BLaER1 (cell line): ENCODE measurements at regions not wholly inside any gene's neighbourhood (a gene's known extent, or its start where the extent isn't known, plus 50 kb on each side); places are given as distances from the start of the nearest gene placed in this dataset.

Experiments used
- H3K27ac ChIP-seq: shearing (Covaris generic); formaldehyde crosslinking; 2 replicates; pipeline ENCODE4 v1.8.1; 2022
- H3K27me3 ChIP-seq: shearing (Covaris generic); formaldehyde crosslinking; 2 replicates; pipeline ENCODE4 v1.8.1; 2022
- H3K36me3 ChIP-seq: shearing (Covaris generic); formaldehyde crosslinking; 2 replicates; pipeline ENCODE4 v1.8.1; 2022
- H3K4me1 ChIP-seq: shearing (Covaris generic); formaldehyde crosslinking; 2 replicates; pipeline ENCODE4 v1.8.1; 2022
- H3K4me2 ChIP-seq: shearing (Covaris generic); formaldehyde crosslinking; 2 replicates; pipeline ENCODE4 v1.8.1; 2022
- H3K4me3 ChIP-seq: shearing (Covaris generic); formaldehyde crosslinking; 2 replicates; pipeline ENCODE4 v1.8.1; 2022
- H3K9ac ChIP-seq: shearing (Covaris generic); formaldehyde crosslinking; 2 replicates; pipeline ENCODE4 v1.8.1; 2022
- H3K9me3 ChIP-seq: shearing (Covaris generic); formaldehyde crosslinking; 2 replicates; pipeline ENCODE4 v1.8.1; 2022
- H4K20me1 ChIP-seq: shearing (Covaris generic); formaldehyde crosslinking; 2 replicates; pipeline ENCODE4 v1.8.1; 2022
- Cebpa-rat ChIP-seq: shearing (Covaris generic); IDR thresholded peaks from 2 replicates; pipeline ENCODE4 v1.8.1; 2022

- no peaks in the 10 kb centered on the region for H3K27me3 ChIP-seq
- H3K9me3 ChIP-seq: no peaks in the 10 kb centered on the region
- H3K4me1 ChIP-seq: peaks cover 5% of the 10 kb centered on the region
- H3K27ac ChIP-seq: no peak overlapping the region
- no peak overlapping the region for H3K4me3 ChIP-seq
- H3K9ac ChIP-seq: no peak overlapping the region
- no peaks in the 10 kb centered on the region for H3K36me3 ChIP-seq
- TF ChIP-seq Cebpa-rat: no peak
- H3K4me2 ChIP-seq: no peak overlapping the region
- H4K20me1 ChIP-seq: no peaks in the 10 kb centered on the region
Observed at GRCh38 chr4:180564448-180564847, 1678.8 kb upstream of the TENM3 start.

DNA sequence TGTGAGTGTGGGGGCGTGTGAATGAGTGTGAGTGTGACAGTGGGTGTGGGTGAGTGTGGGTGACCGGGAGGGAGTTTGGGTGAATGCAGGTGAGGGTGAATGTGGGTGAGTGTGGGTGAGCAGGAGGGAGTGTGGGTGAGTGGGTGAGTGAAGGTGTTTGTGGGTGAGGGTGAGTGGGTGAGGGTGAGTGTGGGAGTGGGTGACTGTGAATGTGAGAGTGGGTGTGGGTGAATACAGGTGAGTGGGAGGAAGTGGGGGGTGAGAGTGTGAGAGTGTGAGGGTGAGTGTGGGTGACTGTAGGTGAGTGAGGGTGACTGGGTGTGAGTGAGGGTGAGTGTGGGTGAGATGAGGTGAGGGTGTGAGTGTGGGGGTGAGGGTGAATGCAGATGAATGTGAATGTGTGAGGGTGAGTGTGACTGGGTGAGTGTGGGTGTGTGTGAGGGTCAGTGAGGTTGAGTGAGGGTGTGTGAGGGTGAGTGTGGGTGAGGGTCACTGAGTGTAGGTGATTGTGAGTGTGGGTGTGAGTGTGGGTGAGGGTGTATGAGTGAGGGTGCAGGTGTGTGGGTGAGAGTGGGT, 1677.3 kb upstream of the TENM3 start:
- Histone ChIP-seq H3K9me3 (no peaks in the 10 kb centered on the region), H3K27ac (no peak overlapping the region), H3K4me1 (peaks cover 5% of the 10 kb centered on the region), H4K20me1 (no peaks in the 10 kb centered on the region), H3K9ac (no peak overlapping the region), H3K27me3 (no peaks in the 10 kb centered on the region), H3K4me3 (no peak overlapping the region), H3K4me2 (peak overlapping the region; percentile 25; the same call in 1 of the 2 replicates), H3K36me3 (no peaks in the 10 kb centered on the region)
- no peak for TF ChIP-seq Cebpa-rat

DNA sequence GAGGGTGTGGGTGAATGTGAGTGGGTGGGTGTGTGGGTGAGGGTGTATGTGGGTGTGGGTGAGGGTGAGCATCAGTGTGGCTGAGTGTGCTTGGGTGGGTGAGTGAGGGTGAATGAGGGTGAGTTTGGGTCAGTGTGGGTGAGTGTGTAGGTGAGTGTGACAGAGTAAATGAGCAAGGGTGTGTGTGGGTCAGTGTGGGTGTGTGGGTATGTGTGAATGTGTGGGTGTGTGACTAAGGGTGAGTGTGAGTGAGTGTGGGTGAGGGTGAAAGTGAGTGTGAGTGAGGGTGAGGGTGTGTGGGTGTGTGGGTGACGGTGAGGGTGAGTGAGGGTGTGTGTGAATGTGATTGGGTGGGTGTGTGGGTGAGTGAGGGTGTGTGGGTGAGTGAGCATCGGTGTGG, 1676.7 kb upstream of the TENM3 start:
- H3K27ac ChIP-seq: no peak overlapping the region
- no peaks in the 10 kb centered on the region for H3K9me3 ChIP-seq
- no peak for TF ChIP-seq Cebpa-rat
- no peak overlapping the region for H3K4me3 ChIP-seq
- no peak overlapping the region for H3K4me2 ChIP-seq
- no peaks in the 10 kb centered on the region for H4K20me1 ChIP-seq
- H3K9ac ChIP-seq: no peak overlapping the region
- no peaks in the 10 kb centered on the region for H3K36me3 ChIP-seq
- H3K27me3 ChIP-seq: no peaks in the 10 kb centered on the region
- peaks cover 5% of the 10 kb centered on the region for H3K4me1 ChIP-seq

DNA sequence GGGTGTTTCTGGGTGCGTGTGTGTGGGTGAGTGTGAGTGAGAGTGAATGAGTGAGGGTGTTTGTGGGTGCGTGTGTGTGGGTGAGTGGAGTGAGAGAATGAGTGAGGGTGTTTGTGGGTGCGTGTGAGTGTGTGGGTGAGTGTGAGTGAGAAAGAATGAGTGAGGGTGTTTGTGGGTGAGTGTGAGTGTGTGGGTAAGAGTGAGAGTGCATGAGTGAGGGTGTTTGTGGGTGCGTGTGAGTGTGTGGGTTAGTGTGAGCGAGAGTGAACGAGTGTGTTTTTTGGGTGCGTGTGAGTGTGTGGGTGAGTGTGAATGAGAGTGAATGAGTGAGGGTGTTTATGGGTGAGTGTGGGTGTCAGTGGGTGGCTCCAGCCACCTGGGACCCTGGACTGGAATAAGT, 1676.1 kb upstream of the TENM3 start:
- Histone ChIP-seq H4K20me1 (no peaks in the 10 kb centered on the region), H3K27me3 (no peaks in the 10 kb centered on the region), H3K4me3 (no peak overlapping the region), H3K36me3 (no peaks in the 10 kb centered on the region), H3K9ac (no peak overlapping the region), H3K4me2 (no peak overlapping the region), H3K27ac (no peak overlapping the region), H3K4me1 (peaks cover 5% of the 10 kb centered on the region), H3K9me3 (no peaks in the 10 kb centered on the region)
- no peak for TF ChIP-seq Cebpa-rat

DNA sequence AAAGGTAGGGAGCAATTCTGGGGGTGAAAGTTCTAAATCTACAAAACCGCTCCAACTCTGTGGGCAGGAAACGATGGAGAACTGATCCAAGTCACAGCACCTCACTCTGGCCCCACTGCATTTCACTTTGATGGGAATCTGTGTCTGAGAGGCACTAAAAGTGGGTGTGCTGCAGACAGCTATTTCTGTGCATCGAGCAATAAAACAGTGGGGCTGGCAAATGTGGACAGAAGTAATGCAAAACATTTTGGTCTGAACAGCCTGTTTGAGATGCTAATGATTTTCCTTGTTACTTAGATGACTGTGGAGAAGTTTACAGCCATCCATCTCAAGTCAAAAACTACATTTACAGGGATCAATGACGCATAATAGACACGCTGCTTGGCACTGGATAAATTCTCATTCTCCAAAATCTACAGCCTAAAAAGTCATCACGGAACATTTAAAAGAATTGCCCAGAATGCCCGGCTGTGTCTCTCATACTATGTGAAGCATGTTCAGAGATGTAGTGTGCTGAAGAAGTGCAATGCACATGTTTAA, 1671.6 kb upstream of the TENM3 start:
- H3K36me3 ChIP-seq: no peaks in the 10 kb centered on the region
- H3K9ac ChIP-seq: no peak overlapping the region
- no peak overlapping the region for H3K4me2 ChIP-seq
- no peaks in the 10 kb centered on the region for H3K9me3 ChIP-seq
- H4K20me1 ChIP-seq: no peaks in the 10 kb centered on the region
- no peak overlapping the region for H3K27ac ChIP-seq
- no peak for TF ChIP-seq Cebpa-rat
- H3K4me3 ChIP-seq: no peak overlapping the region
- no peaks in the 10 kb centered on the region for H3K4me1 ChIP-seq
- H3K27me3 ChIP-seq: no peaks in the 10 kb centered on the region

- H3K4me1 ChIP-seq: peaks cover 12% of the 10 kb centered on the region
- peak overlapping the region; percentile 44 for H3K4me2 ChIP-seq
- H3K27me3 ChIP-seq: no peaks in the 10 kb centered on the region
- H3K36me3 ChIP-seq: no peaks in the 10 kb centered on the region
- no peak for TF ChIP-seq Cebpa-rat
- no peak overlapping the region for H3K9ac ChIP-seq
- H3K9me3 ChIP-seq: no peaks in the 10 kb centered on the region
- no peaks in the 10 kb centered on the region for H4K20me1 ChIP-seq
- no peak overlapping the region for H3K27ac ChIP-seq
- H3K4me3 ChIP-seq: no peak overlapping the region
Observed at GRCh38 chr4:180578175-180578574, 1665.0 kb upstream of the TENM3 start.

- Histone ChIP-seq H3K9ac (no peak overlapping the region), H3K4me2 (no peak overlapping the region), H3K4me1 (peaks cover 12% of the 10 kb centered on the region), H4K20me1 (no peaks in the 10 kb centered on the region), H3K27me3 (no peaks in the 10 kb centered on the region), H3K4me3 (no peak overlapping the region), H3K36me3 (no peaks in the 10 kb centered on the region), H3K27ac (no peak overlapping the region), H3K9me3 (no peaks in the 10 kb centered on the region)
- no peak for TF ChIP-seq Cebpa-rat
Observed at GRCh38 chr4:180581061-180581460, 1662.1 kb upstream of the TENM3 start.

- Histone ChIP-seq H3K36me3 (no peaks in the 10 kb centered on the region), H3K4me3 (no peak overlapping the region), H3K4me2 (no peak overlapping the region), H3K9ac (no peak overlapping the region), H3K9me3 (no peaks in the 10 kb centered on the region), H4K20me1 (no peaks in the 10 kb centered on the region), H3K27me3 (no peaks in the 10 kb centered on the region), H3K4me1 (no peaks in the 10 kb centered on the region), H3K27ac (no peak overlapping the region)
- TF ChIP-seq Cebpa-rat: no peak
Observed at GRCh38 chr4:180587379-180587778, 1655.8 kb upstream of the TENM3 start.

- H3K4me3 ChIP-seq: no peak overlapping the region
- no peak overlapping the region for H3K27ac ChIP-seq
- no peak for TF ChIP-seq Cebpa-rat
- H3K27me3 ChIP-seq: no peaks in the 10 kb centered on the region
- H3K9me3 ChIP-seq: no peaks in the 10 kb centered on the region
- no peak overlapping the region for H3K4me2 ChIP-seq
- H3K4me1 ChIP-seq: no peaks in the 10 kb centered on the region
- H4K20me1 ChIP-seq: no peaks in the 10 kb centered on the region
- H3K36me3 ChIP-seq: no peaks in the 10 kb centered on the region
- no peak overlapping the region for H3K9ac ChIP-seq
Observed at GRCh38 chr4:180589575-180589974, 1653.6 kb upstream of the TENM3 start.

DNA sequence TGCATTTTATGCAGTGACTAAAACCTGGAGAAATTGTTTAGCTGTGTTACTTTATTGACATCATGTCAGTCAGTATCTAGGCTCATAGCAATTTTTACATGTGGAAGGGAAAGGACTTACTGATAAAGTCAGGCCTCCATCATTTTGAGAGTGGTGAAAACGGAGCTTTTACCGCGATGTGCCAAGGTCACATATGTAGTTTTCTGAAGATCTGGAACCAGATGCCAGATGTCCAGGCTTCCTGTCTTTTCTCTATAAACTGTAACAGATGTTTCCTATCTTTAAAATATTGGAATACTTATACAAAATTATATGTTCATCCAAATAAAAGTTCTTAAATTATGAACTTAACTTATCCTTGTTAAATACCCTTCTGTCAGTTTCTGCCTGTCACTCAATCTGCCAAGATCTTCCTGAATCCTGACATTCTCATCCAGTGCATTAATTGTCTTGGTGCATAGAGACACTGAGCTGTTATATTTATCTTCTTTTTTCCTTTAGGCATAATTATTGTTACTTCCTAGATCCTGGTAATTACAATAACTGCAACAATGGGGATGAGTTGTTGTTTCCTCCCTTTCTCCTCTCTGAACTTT, 1646.2 kb upstream of the TENM3 start:
- no peaks in the 10 kb centered on the region for H4K20me1 ChIP-seq
- no peak overlapping the region for H3K9ac ChIP-seq
- TF ChIP-seq Cebpa-rat: no peak
- H3K9me3 ChIP-seq: no peaks in the 10 kb centered on the region
- no peaks in the 10 kb centered on the region for H3K36me3 ChIP-seq
- no peak overlapping the region for H3K4me3 ChIP-seq
- 0 out of 2 replicates have a peak, but pooled peaks cover 4% of the 10 kb centered on the region for H3K4me1 ChIP-seq
- no peak overlapping the region for H3K4me2 ChIP-seq
- H3K27ac ChIP-seq: no peak overlapping the region
- no peaks in the 10 kb centered on the region for H3K27me3 ChIP-seq
